ENCODE measurements at regions not wholly inside any gene's neighbourhood (a gene's known extent, or its start where the extent isn't known, plus 50 kb on each side); places are given as distances from the start of the nearest gene placed in this dataset.

DNA sequence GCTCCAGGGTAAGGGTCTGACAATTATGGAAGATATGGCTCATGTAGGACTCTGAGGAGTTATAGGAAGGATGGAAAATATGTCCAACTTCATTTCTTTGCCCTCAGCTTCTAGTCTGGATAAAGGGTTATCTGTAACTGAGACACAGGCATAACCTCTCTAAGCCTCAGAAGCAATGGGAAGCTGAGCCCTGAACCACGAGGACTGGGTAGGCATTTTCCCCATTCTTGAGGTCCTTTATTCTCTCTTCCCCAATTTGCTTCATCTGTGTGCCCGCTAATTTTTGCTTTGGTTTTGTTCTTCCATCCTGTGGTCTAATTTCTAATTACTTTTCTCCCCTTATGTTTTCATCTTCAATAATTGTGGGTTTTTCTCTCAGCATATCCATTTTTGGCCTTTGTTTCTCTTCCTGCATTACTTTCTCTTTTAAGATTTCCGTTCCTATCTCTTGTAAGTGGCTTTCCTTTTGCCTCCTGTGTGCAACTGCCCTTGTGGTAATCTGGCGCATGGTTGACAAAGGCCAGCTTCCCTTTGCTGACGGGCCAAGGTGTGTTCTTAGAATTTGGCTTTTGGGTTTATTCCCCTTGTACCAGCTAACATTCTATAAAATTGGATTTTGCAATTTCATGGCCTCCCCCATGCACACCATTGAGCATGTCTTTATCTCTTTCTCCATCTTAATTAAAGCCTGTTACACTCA lies 343.8 kb downstream of the TXNL1 start:
- no peak for TF ChIP-seq POLR2A (IDR thresholded peaks at IDR 0.05; ENCODE audit: low read depth, low read length)
- TF ChIP-seq POLR2AphosphoS5 (IDR thresholded peaks at IDR 0.05; ENCODE audit: low read depth, low read length): no peak

All from GM12892 (cell line).